SK-N-SH (cell line): ENCODE measurements at regions not wholly inside any gene's neighbourhood (a gene's known extent, or its start where the extent isn't known, plus 50 kb on each side); places are given as distances from the start of the nearest gene placed in this dataset.

Source experiments
- CTCF ChIA-PET: fragments of 300-600, 350-600 bp; formaldehyde crosslinking; extraction: SDS; loops from one replicate; lab custom pipeline; 2021; lab: Yijun Ruan, JAX
- POLR2A ChIA-PET: fragments of 350-600 bp; sonication (Branson Sonifier 250); formaldehyde crosslinking; extraction: SDS; loops from one replicate; lab custom pipeline; 2020; ENCODE audit warnings: antibody characterized with exemption, inconsistent platforms; lab: Yijun Ruan, JAX
- DNase-seq: peaks from one replicate; pipeline ENCODE4 v3.0.0; 2012
- H2AFZ ChIP-seq: fragments of 200-600 bp; sonication (generic); 2 replicates; pipeline ENCODE4 v1.8.1; 2016; ENCODE audit warnings: antibody characterized with exemption, mild to moderate bottlenecking, low read depth
- H3F3A ChIP-seq: fragments of 200-600 bp; sonication (generic); replicated peaks from 2 replicates; pipeline ENCODE3; 2016; ENCODE audit warnings: antibody characterized with exemption, mild to moderate bottlenecking; ENCODE audit not compliant: insufficient read depth
- H3K27ac ChIP-seq, 2 experiments: fragments of 200-500 bp in 1 of 2; fragments of 200-600 bp in 1 of 2; sonication (Bioruptor generic) in 1 of 2; sonication (generic), shearing (Covaris generic) in 1 of 2; 2 replicates each; pipeline versions ENCODE4 v1.5.1 to v1.6.1; 2014 to 2016; ENCODE audit warnings: low read depth in 2 of 2, inconsistent platforms in 1 of 2, low read length in 1 of 2, mild to moderate bottlenecking in 1 of 2, mixed read lengths in 1 of 2
- H3K27me3 ChIP-seq: fragments of 200-600 bp; sonication (generic), shearing (Covaris generic); 2 replicates; pipeline ENCODE4 v1.6.1; 2016; ENCODE audit warnings: mixed run types; ENCODE audit not compliant: insufficient read depth
- H3K36me3 ChIP-seq, 2 experiments: fragments of 200-500 bp in 1 of 2; fragments of 200-600 bp in 1 of 2; sonication (Bioruptor generic) in 1 of 2; sonication (generic) in 1 of 2; replicated peaks in 1 of 2; 2 replicates each; pipeline versions ENCODE3 to v1.5.1; 2014 to 2016; ENCODE audit warnings: low read length in 1 of 2, mild to moderate bottlenecking in 1 of 2; ENCODE audit not compliant: insufficient read depth in 2 of 2, control insufficient read depth in 1 of 2
- H3K4me1 ChIP-seq, 2 experiments: fragments of 200-500 bp in 1 of 2; fragments of 200-600 bp in 1 of 2; sonication (Bioruptor generic) in 1 of 2; sonication (generic), shearing (Covaris generic) in 1 of 2; 2 replicates each; pipeline versions ENCODE4 v1.5.1 to v1.6.1; 2014 to 2016; ENCODE audit warnings: low read depth in 1 of 2, low read length in 1 of 2, mixed run types in 1 of 2; ENCODE audit not compliant: insufficient read depth in 2 of 2, control insufficient read depth in 1 of 2
- H3K4me2 ChIP-seq: fragments of 200-600 bp; sonication (generic), shearing (Covaris generic); 2 replicates; pipeline ENCODE4 v1.6.1; 2017; ENCODE audit warnings: mixed run types
- H3K4me3 ChIP-seq, 2 experiments: fragments of 200-500 bp in 1 of 2; fragments of 200-600 bp in 1 of 2; sonication (Bioruptor generic) in 1 of 2; sonication (generic), shearing (Covaris generic) in 1 of 2; 2 replicates each; pipeline versions ENCODE4 v1.5.1 to v1.8.1; 2014 to 2016; ENCODE audit warnings: low read depth in 2 of 2, inconsistent platforms in 1 of 2, low read length in 1 of 2, mild to moderate bottlenecking in 1 of 2, mixed read lengths in 1 of 2, moderate library complexity in 1 of 2
- H3K79me2 ChIP-seq: fragments of 200-600 bp; sonication (generic); 2 replicates; pipeline ENCODE4 v1.8.1; 2017; ENCODE audit warnings: mild to moderate bottlenecking; ENCODE audit not compliant: insufficient read depth
- H3K9ac ChIP-seq: fragments of 200-600 bp; sonication (generic); 2 replicates; pipeline ENCODE4 v1.6.1; 2017; ENCODE audit warnings: mixed run types
- H3K9me2 ChIP-seq: fragments of 200-600 bp; sonication (generic); 2 replicates; pipeline ENCODE4 v1.6.1; 2017; ENCODE audit warnings: mixed run types
- H3K9me3 ChIP-seq: fragments of 200-600 bp; sonication (generic); 2 replicates; pipeline ENCODE4 v1.6.1; 2017; ENCODE audit warnings: mixed run types, mild to moderate bottlenecking, moderate library complexity
- H4K20me1 ChIP-seq: fragments of 200-600 bp; sonication (generic); 2 replicates; pipeline ENCODE4 v1.6.1; 2017; ENCODE audit warnings: mild to moderate bottlenecking, mixed run types; ENCODE audit not compliant: insufficient read depth
- CHD2 ChIP-seq: fragments of 150-350 bp; IDR thresholded peaks from 2 replicates; pipeline ENCODE4 v1.6.1; 2018; ENCODE audit warnings: low read length; ENCODE audit not compliant: partially characterized antibody
- FOXM1 ChIP-seq: IDR thresholded peaks from 2 replicates; pipeline ENCODE4 v1.4.0; 2012; ENCODE audit warnings: low read depth, mild to moderate bottlenecking
- GABPA ChIP-seq: IDR thresholded peaks from 2 replicates; pipeline ENCODE4 v1.4.0; 2012; ENCODE audit warnings: low read depth, mild to moderate bottlenecking
- RAD21 ChIP-seq: IDR thresholded peaks from 2 replicates; pipeline ENCODE4 v1.6.1; 2012; ENCODE audit warnings: mild to moderate bottlenecking, low read length
- RFX5 ChIP-seq: IDR thresholded peaks from 2 replicates; pipeline ENCODE4 v1.6.1; 2012; ENCODE audit warnings: mild to moderate bottlenecking, improper control_type of control experiment, low read length
- SIN3A ChIP-seq: IDR thresholded peaks from 2 replicates; pipeline ENCODE4 v1.6.1; 2012; ENCODE audit warnings: low read depth, mild to moderate bottlenecking, low read length, moderate library complexity, borderline replicate concordance
- WGBS: methylation state at CpG from one replicate; pipeline ENCODE4 v1.1.6; 2017; ENCODE audit warnings: low lambda C conversion rate; 5-methylcytosine and 5-hydroxymethylcytosine counted together
- TF ChIP-seq, protein P1 (sequence below): IDR thresholded peaks from 2 replicates; pipeline ENCODE4 v1.6.1; 2012; ENCODE audit warnings: mild to moderate bottlenecking, low read depth, low read length, moderate library complexity
- TF ChIP-seq, protein P2 (sequence below): IDR thresholded peaks from 2 replicates; pipeline ENCODE4 v1.4.0; 2012; ENCODE audit warnings: low read depth

DNA sequence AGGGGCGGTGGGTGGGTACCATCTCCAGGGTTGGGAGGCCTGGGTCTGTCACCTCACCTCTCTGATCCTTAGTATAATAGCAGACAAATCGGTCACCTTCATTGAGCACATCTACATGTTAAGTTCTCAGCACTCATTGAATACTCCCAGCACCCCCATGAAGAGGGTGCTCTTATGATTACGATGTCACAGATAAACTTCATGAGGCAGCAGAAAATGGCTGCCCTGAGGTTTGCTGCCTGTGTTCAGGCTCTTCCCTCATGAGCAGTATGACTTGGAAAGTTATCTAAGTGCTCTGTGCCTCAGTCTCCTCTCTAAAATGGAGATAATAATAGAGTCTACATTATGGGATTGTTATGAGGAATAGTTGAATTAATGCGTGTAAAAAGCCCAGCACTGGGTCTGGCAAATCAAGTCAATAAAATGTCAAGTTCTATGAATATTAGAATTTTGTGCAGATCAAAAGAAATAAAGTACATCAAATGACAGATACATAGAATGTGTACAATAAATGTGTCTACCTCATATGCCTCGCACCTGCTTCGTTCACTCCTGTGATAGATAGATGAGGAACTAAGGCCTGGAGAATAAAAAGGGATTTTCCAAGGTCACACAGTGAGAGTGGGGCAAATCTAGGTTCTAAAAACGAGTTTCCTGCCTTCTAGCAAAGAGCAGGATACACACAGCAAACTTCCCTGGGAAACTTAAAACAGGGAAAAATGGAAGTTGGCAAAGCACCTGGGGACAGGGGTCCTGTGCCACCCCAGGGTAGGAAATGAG, 142.2 kb upstream of the MRPS22 start:
- WGBS, result 50% methylated on average over 7 of the region's 7 CpGs
- H3K36me3 ChIP-seq, result no peaks in the 10 kb centered on the region
- H3K9me3 ChIP-seq, result no peaks in the 10 kb centered on the region
- no peak overlapping the region for H3K4me3 ChIP-seq
- H3K9ac ChIP-seq, result no peak overlapping the region
- no peak for DNase-seq
- no peaks in the 10 kb centered on the region; a peak in 1 of 4 replicates for H3K4me1 ChIP-seq
- H3F3A ChIP-seq, result no peaks in the 10 kb centered on the region
- POLR2A ChIA-PET, result no interaction called here
- no peaks in the 10 kb centered on the region for H3K27me3 ChIP-seq
- CTCF ChIA-PET, result interaction anchor here (1.1 kb wide), 1 partner anchor 90 kb away, joined by 4 read pairs; no protein-coding TSS in a partner anchor
- H3K9me2 ChIP-seq, result no peaks in the 10 kb centered on the region
- H3K27ac ChIP-seq, result no peak overlapping the region
- H3K79me2 ChIP-seq, result no peaks in the 10 kb centered on the region
- H3K4me2 ChIP-seq, result no peak overlapping the region
- TF ChIP-seq SIN3A (no peak), CHD2 (no peak), GABPA (no peak)
- TF ChIP-seq, protein P1, sequence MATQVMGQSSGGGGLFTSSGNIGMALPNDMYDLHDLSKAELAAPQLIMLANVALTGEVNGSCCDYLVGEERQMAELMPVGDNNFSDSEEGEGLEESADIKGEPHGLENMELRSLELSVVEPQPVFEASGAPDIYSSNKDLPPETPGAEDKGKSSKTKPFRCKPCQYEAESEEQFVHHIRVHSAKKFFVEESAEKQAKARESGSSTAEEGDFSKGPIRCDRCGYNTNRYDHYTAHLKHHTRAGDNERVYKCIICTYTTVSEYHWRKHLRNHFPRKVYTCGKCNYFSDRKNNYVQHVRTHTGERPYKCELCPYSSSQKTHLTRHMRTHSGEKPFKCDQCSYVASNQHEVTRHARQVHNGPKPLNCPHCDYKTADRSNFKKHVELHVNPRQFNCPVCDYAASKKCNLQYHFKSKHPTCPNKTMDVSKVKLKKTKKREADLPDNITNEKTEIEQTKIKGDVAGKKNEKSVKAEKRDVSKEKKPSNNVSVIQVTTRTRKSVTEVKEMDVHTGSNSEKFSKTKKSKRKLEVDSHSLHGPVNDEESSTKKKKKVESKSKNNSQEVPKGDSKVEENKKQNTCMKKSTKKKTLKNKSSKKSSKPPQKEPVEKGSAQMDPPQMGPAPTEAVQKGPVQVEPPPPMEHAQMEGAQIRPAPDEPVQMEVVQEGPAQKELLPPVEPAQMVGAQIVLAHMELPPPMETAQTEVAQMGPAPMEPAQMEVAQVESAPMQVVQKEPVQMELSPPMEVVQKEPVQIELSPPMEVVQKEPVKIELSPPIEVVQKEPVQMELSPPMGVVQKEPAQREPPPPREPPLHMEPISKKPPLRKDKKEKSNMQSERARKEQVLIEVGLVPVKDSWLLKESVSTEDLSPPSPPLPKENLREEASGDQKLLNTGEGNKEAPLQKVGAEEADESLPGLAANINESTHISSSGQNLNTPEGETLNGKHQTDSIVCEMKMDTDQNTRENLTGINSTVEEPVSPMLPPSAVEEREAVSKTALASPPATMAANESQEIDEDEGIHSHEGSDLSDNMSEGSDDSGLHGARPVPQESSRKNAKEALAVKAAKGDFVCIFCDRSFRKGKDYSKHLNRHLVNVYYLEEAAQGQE, result no peak
- no peaks in the 10 kb centered on the region for H4K20me1 ChIP-seq
- H2AFZ ChIP-seq, result no peak overlapping the region

DNA sequence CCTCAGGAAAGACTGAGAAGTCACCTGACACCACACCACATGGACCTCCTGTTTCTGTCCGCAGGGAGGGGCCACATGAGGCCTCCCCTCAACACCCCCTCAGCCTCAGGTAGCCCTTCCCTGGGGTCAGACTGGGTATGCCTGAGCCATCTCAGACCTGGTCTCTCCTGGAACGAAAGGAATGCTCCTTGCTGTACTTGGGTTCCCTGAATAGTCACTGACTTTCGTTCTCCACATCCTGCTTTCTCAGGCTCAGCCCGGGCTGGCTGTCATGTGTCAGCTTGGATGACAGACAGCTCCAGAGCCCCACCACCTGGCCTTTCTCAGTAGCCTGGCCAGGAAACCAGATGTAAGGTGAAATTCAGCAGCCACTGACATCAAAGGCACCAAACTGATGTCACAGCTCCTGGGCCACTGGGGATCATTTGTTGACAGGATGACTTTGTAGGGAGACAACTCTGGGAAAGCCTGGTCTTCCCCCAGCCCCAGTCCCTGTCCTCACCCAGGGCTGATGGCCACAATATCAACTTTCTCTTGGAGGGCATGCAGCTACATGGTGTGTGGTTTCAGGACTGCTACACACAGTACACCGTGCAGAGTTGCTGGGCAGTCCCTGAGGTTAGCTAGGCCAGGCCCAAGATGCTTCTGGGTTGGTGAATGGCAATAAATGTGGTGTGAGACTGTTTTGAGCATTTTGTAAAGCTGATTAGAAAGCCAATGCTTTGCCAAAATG, 141.4 kb upstream of the MRPS22 start:
- Histone ChIP-seq H3K9me3 (no peaks in the 10 kb centered on the region), H2AFZ (no peak overlapping the region), H3K4me1 (no peaks in the 10 kb centered on the region; a peak in 1 of 4 replicates), H3K4me2 (no peak overlapping the region), H3K4me3 (no peak overlapping the region), H4K20me1 (no peaks in the 10 kb centered on the region), H3K27ac (no peak overlapping the region), H3F3A (no peaks in the 10 kb centered on the region), H3K9me2 (no peaks in the 10 kb centered on the region), H3K9ac (no peak overlapping the region), H3K79me2 (no peaks in the 10 kb centered on the region), H3K36me3 (no peaks in the 10 kb centered on the region), H3K27me3 (no peaks in the 10 kb centered on the region)
- CTCF ChIA-PET, result interaction anchor here (1.1 to 1.5 kb wide), 2 partner anchors 91 to 266 kb away, joined by 4 to 5 read pairs; no protein-coding TSS in a partner anchor
- DNase-seq, result peak; percentile 21
- POLR2A ChIA-PET, result no interaction called here
- 0% methylated on average over 2 of the region's 5 CpGs for WGBS
- TF ChIP-seq, protein P2, sequence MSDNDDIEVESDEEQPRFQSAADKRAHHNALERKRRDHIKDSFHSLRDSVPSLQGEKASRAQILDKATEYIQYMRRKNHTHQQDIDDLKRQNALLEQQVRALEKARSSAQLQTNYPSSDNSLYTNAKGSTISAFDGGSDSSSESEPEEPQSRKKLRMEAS, result no peak
- TF ChIP-seq FOXM1, result no peak
- peak; percentile 23; the same call in 1 of the 2 replicates for TF ChIP-seq RAD21
- TF ChIP-seq GABPA, result no peak
- TF ChIP-seq RFX5, result no peak
